ENCODE measurements at regions not wholly inside any gene's neighbourhood (a gene's known extent, or its start where the extent isn't known, plus 50 kb on each side); places are given as distances from the start of the nearest gene placed in this dataset.

DNA sequence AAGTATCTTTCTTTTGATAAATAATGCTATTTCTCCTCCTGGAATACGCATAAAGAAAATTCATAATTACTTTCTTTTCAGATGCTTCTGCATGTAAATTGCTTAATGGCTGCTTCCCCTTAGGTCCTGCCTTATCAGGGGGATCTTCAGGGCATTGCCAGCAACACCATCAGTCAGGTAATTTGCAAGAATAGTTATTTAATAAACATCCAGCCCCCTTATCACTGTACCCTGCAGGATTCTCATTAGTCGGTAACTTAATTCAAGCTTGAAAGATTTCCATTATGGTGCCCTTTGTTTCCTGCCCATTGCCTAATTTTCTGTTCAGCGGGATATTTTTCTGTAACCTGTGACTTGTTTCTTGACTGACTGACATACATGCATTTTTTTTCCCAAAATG lies 414.5 kb downstream of the MFSD1 start:
- TF ChIP-seq, protein P1, sequence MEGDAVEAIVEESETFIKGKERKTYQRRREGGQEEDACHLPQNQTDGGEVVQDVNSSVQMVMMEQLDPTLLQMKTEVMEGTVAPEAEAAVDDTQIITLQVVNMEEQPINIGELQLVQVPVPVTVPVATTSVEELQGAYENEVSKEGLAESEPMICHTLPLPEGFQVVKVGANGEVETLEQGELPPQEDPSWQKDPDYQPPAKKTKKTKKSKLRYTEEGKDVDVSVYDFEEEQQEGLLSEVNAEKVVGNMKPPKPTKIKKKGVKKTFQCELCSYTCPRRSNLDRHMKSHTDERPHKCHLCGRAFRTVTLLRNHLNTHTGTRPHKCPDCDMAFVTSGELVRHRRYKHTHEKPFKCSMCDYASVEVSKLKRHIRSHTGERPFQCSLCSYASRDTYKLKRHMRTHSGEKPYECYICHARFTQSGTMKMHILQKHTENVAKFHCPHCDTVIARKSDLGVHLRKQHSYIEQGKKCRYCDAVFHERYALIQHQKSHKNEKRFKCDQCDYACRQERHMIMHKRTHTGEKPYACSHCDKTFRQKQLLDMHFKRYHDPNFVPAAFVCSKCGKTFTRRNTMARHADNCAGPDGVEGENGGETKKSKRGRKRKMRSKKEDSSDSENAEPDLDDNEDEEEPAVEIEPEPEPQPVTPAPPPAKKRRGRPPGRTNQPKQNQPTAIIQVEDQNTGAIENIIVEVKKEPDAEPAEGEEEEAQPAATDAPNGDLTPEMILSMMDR (IDR thresholded peaks at IDR 0.05; ENCODE audit: low read depth, low read length, poor library complexity, severe bottlenecking): no peak
- no peak for TF ChIP-seq EZH2phosphoT487 (IDR thresholded peaks at IDR 0.05; ENCODE audit: borderline replicate concordance, low read length)

Data from DOHH2 (cell line).